AG09319 (cell line): ENCODE measurements at regions not wholly inside any gene's neighbourhood (a gene's known extent, or its start where the extent isn't known, plus 50 kb on each side); places are given as distances from the start of the nearest gene placed in this dataset.

Experiments
- DNase-seq: peaks from one replicate; pipeline ENCODE4 v3.0.0-alpha.2; 2010; ENCODE audit warnings: low read depth; ENCODE audit errors: extremely low read depth
- TF ChIP-seq, protein P1 (sequence below): IDR thresholded peaks from 2 replicates; pipeline ENCODE4 v1.5.1; 2011; ENCODE audit warnings: low read depth, mild to moderate bottlenecking, inconsistent platforms, low read length, moderate library complexity

GRCh38 chr5:30001826-30002225 is 1191.7 kb upstream of the CDH6 start:
- no peak for DNase-seq
- TF ChIP-seq, protein P1, sequence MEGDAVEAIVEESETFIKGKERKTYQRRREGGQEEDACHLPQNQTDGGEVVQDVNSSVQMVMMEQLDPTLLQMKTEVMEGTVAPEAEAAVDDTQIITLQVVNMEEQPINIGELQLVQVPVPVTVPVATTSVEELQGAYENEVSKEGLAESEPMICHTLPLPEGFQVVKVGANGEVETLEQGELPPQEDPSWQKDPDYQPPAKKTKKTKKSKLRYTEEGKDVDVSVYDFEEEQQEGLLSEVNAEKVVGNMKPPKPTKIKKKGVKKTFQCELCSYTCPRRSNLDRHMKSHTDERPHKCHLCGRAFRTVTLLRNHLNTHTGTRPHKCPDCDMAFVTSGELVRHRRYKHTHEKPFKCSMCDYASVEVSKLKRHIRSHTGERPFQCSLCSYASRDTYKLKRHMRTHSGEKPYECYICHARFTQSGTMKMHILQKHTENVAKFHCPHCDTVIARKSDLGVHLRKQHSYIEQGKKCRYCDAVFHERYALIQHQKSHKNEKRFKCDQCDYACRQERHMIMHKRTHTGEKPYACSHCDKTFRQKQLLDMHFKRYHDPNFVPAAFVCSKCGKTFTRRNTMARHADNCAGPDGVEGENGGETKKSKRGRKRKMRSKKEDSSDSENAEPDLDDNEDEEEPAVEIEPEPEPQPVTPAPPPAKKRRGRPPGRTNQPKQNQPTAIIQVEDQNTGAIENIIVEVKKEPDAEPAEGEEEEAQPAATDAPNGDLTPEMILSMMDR = no peak

DNA sequence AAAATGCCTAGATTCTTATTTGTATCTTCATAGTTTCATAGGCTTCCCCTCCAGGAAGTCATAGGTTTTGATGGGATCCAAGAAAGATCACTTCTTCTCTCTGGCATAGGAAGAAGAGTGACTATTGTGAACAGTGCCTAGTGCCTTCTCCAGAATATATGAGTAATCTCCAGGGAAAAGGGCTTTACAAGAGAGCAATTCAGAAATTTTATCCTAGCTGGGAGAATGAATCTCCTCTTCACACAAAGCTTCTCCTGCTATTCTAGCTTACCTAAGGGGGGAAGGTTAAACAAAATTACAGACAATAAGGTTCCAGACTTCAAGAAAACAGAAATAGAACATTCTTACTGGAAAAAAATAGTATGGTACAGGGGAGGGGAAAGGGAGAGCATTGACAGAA is 1193.3 kb upstream of the CDH6 start:
- TF ChIP-seq, protein P1 = no peak
- DNase-seq = no peak

- TF ChIP-seq, protein P1 = no peak
- DNase-seq = no peak
These were observed 1198.3 kb upstream of the CDH6 start for GRCh38 chr5:29995154-29995553.

GRCh38 chr5:29994519-29994918 is 1199.0 kb upstream of the CDH6 start:
- TF ChIP-seq, protein P1 = no peak
- DNase-seq = no peak

- TF ChIP-seq, protein P1 = no peak
- no peak for DNase-seq
These were observed 1200.2 kb upstream of the CDH6 start for GRCh38 chr5:29993286-29993685.

GRCh38 chr5:29992248-29992647 is 1201.2 kb upstream of the CDH6 start:
- TF ChIP-seq, protein P1 = no peak
- no peak for DNase-seq

DNA sequence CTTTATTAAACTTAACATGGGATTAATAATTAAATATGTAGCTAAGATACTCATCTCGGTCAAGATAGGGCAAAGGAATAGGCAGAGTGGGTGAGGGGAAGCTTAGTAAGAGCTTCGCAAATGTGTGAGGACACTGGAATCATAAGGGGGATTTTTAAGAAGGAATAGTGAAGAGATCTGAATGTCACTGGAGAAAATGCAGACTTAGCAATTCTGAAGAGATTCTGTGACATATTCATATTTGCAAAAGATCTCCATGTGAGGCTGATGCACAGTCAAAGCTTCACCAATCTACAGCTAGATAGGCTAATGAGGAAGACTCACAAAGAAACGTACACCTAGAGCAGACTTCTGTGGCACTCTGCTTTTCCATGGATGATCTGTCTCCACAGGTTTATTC is 1202.8 kb upstream of the CDH6 start:
- DNase-seq = no peak
- TF ChIP-seq, protein P1 = no peak
